ENCODE measurements at regions not wholly inside any gene's neighbourhood (a gene's known extent, or its start where the extent isn't known, plus 50 kb on each side); places are given as distances from the start of the nearest gene placed in this dataset.

- no peak for DNase-seq
These were observed 124.1 kb downstream of the NXNL2 start for GRCh38 chr9:88659126-88659525.

- DNase-seq: no peak
These were observed 125.6 kb downstream of the NXNL2 start for GRCh38 chr9:88660611-88661010.

GRCh38 chr9:88661759-88662158, 126.8 kb downstream of the NXNL2 start:
- DNase-seq: no peak

GRCh38 chr9:88663771-88664419, 128.9 kb downstream of the NXNL2 start:
- DNase-seq: no peak

- DNase-seq: no peak
These were observed 129.8 kb downstream of the NXNL2 start for GRCh38 chr9:88664773-88665172.

- DNase-seq: no peak
These were observed 138.1 kb downstream of the NXNL2 start for GRCh38 chr9:88672874-88673689.

GRCh38 chr9:88673886-88674285, 138.9 kb downstream of the NXNL2 start:
- no peak for DNase-seq

- no peak for DNase-seq
These were observed 141.7 kb downstream of the NXNL2 start for GRCh38 chr9:88676644-88677043.

GRCh38 chr9:88678008-88678407, 143.0 kb downstream of the NXNL2 start:
- DNase-seq: no peak

GRCh38 chr9:88678431-88678830, 143.5 kb downstream of the NXNL2 start:
- no peak for DNase-seq

GRCh38 chr9:88680041-88680440, 145.1 kb downstream of the NXNL2 start:
- no peak for DNase-seq

GRCh38 chr9:88680505-88681160, 145.7 kb downstream of the NXNL2 start:
- DNase-seq: no peak

- no peak for DNase-seq
These were observed 146.5 kb downstream of the NXNL2 start for GRCh38 chr9:88681434-88681833.

GRCh38 chr9:88682431-88682831, 147.5 kb downstream of the NXNL2 start:
- DNase-seq: no peak

- DNase-seq: no peak
These were observed 149.1 kb downstream of the NXNL2 start for GRCh38 chr9:88684046-88684445.

GRCh38 chr9:88684845-88685244, 149.9 kb downstream of the NXNL2 start:
- DNase-seq: no peak

GRCh38 chr9:88685966-88686365, 151.0 kb downstream of the NXNL2 start:
- no peak for DNase-seq

- DNase-seq: no peak
These were observed 154.7 kb downstream of the NXNL2 start for GRCh38 chr9:88689509-88690298.

GRCh38 chr9:88690628-88691027, 155.7 kb downstream of the NXNL2 start:
- no peak for DNase-seq

GRCh38 chr9:88691091-88691490, 156.1 kb downstream of the NXNL2 start:
- DNase-seq: no peak

GRCh38 chr9:88691811-88692210, 156.8 kb downstream of the NXNL2 start:
- DNase-seq: no peak

- no peak for DNase-seq
These were observed 157.8 kb downstream of the NXNL2 start for GRCh38 chr9:88692827-88693226.

GRCh38 chr9:88694625-88695024, 159.6 kb downstream of the NXNL2 start:
- DNase-seq: no peak

All from NCI-H82 (cell line).